HFF-Myc (cell line): ENCODE measurements at regions not wholly inside any gene's neighbourhood (a gene's known extent, or its start where the extent isn't known, plus 50 kb on each side); places are given as distances from the start of the nearest gene placed in this dataset.

Experiments
- DNase-seq: peaks from one replicate; pipeline ENCODE4 v3.0.0-alpha.2; 2011; ENCODE audit warnings: low read depth; ENCODE audit errors: extremely low read depth
- H3K4me3 ChIP-seq: replicated peaks from 2 replicates; pipeline ENCODE4 v1.5.1; 2011; ENCODE audit warnings: low read depth, mild to moderate bottlenecking, control low read depth, low read length
- CTCF ChIP-seq: IDR thresholded peaks from 2 replicates; pipeline ENCODE4 v1.5.1; 2012; ENCODE audit warnings: mild to moderate bottlenecking, low read depth, low read length, control low read depth; ENCODE audit errors: missing control alignments

- DNase-seq, result no peak
- no peak overlapping the region for H3K4me3 ChIP-seq
- no peak for TF ChIP-seq CTCF
These were observed 479.2 kb downstream of the CDH26 start for GRCh38 chr20:60437418-60437817.

- H3K4me3 ChIP-seq, result no peak overlapping the region
- no peak for TF ChIP-seq CTCF
- DNase-seq, result no peak
These were observed 488.3 kb downstream of the CDH26 start for GRCh38 chr20:60446267-60447111.

- no peak overlapping the region for H3K4me3 ChIP-seq
- TF ChIP-seq CTCF, result no peak
- no peak for DNase-seq
These were observed 489.5 kb downstream of the CDH26 start for GRCh38 chr20:60447703-60448102.

- no peak for TF ChIP-seq CTCF
- no peak overlapping the region for H3K4me3 ChIP-seq
- DNase-seq, result no peak
These were observed 495.4 kb downstream of the CDH26 start for GRCh38 chr20:60453388-60454246.

- DNase-seq, result no peak
- no peak overlapping the region for H3K4me3 ChIP-seq
- TF ChIP-seq CTCF, result no peak
These were observed 496.3 kb downstream of the CDH26 start for GRCh38 chr20:60454491-60454890.

GRCh38 chr20:60455272-60455671, 497.0 kb downstream of the CDH26 start:
- no peak overlapping the region for H3K4me3 ChIP-seq
- TF ChIP-seq CTCF, result no peak
- no peak for DNase-seq
